HCT116 (cell line): ENCODE measurements at regions not wholly inside any gene's neighbourhood (a gene's known extent, or its start where the extent isn't known, plus 50 kb on each side); places are given as distances from the start of the nearest gene placed in this dataset.

Experiments
- ATAC-seq: fragments of 200-7000 bp; cut with Tn5 transposase; 2 replicates; pipeline ENCODE4 v1.9.1; 2020; ENCODE audit warnings: mild to moderate bottlenecking, moderate library complexity
- BruUV-seq: library from RNA; stranded (reverse); fragments of 400-500 nt; replicated peaks from 2 replicates; lab custom pipeline; 2021; lab: Mats Ljungman, UMichigan
- CTCF ChIA-PET: fragments of 300-600 bp; sonication (Branson Sonifier 250); formaldehyde crosslinking; loops from one replicate; lab custom pipeline; 2021; ENCODE audit warnings: antibody characterized with exemption; lab: Charles Lee
- POLR2A ChIA-PET: fragments of 300-600, 350-600 bp; sonication (Branson Sonifier 250); formaldehyde crosslinking; loops from one replicate; lab custom pipeline; 2021; ENCODE audit warnings: antibody characterized with exemption; lab: Charles Lee
- RAD21 ChIA-PET, 2 experiments: fragments of 300-600 bp; sonication (Branson Sonifier 250); formaldehyde crosslinking; loops; one replicate each; lab custom pipeline; 2023; ENCODE audit warnings: low total read pairs in 2 of 2; ENCODE audit not compliant: uncharacterized antibody in 2 of 2, unreplicated experiment in 2 of 2, low non-redundant PET in 1 of 2; lab: Charles Lee
- DNase-seq: peaks from one replicate; pipeline ENCODE4 v3.0.0-alpha.2; 2010; ENCODE audit warnings: low read depth, low spot score
- H2AFZ ChIP-seq: fragments of 200-600 bp; shearing (Covaris generic), sonication (generic); 2 replicates; pipeline ENCODE4 v1.6.1; 2017; ENCODE audit warnings: low read depth, mixed run types, mixed read lengths, antibody characterized with exemption, low read length; ENCODE audit not compliant: poor library complexity, severe bottlenecking
- H3K27ac ChIP-seq: 2 replicates; pipeline ENCODE4 v1.5.1; 2012; ENCODE audit warnings: low read depth, low read length
- H3K27me3 ChIP-seq: fragments of 200-600 bp; sonication (generic); 2 replicates; pipeline ENCODE4 v1.6.1; 2016; ENCODE audit warnings: mixed run types, low read length, mixed read lengths; ENCODE audit not compliant: insufficient read depth
- H3K36me3 ChIP-seq, 2 experiments: fragments of 200-500 bp in 1 of 2; fragments of 200-600 bp in 1 of 2; sonication (Bioruptor generic) in 1 of 2; sonication (generic) in 1 of 2; 2 replicates each; pipeline versions ENCODE4 v1.5.1 to v1.6.1; 2014 to 2016; ENCODE audit warnings: low read length in 2 of 2, inconsistent platforms in 1 of 2, mixed read lengths in 1 of 2, mixed run types in 1 of 2; ENCODE audit not compliant: insufficient read depth in 2 of 2, control insufficient read depth in 1 of 2
- H3K4me1 ChIP-seq, 2 experiments: fragments of 200-600 bp in 1 of 2; sonication (generic) in 1 of 2; 2 replicates each; pipeline versions ENCODE4 v1.5.1 to v1.6.1; 2012 to 2017; ENCODE audit warnings: low read length in 2 of 2, inconsistent platforms in 1 of 2, mild to moderate bottlenecking in 1 of 2, mixed read lengths in 1 of 2, mixed run types in 1 of 2, moderate library complexity in 1 of 2; ENCODE audit not compliant: insufficient read depth in 2 of 2, control insufficient read depth in 1 of 2
- H3K4me2 ChIP-seq: fragments of 200-600 bp; sonication (generic); 2 replicates; pipeline ENCODE4 v1.6.1; 2017; ENCODE audit warnings: mixed run types, low read length, mixed read lengths
- H3K4me3 ChIP-seq, 2 experiments: fragments of 200-600 bp in 1 of 2; sonication (generic) in 1 of 2; replicated peaks in 1 of 2; 2 replicates each; pipeline ENCODE4 v1.5.1; 2011 to 2016; ENCODE audit warnings: low read length in 2 of 2, control low read depth in 1 of 2, low read depth in 1 of 2, mild to moderate bottlenecking in 1 of 2, mixed read lengths in 1 of 2, mixed run types in 1 of 2
- H3K79me2 ChIP-seq: fragments of 200-600 bp; sonication (generic); 2 replicates; pipeline ENCODE4 v1.6.1; 2017; ENCODE audit warnings: mild to moderate bottlenecking, mixed run types, low read length, moderate library complexity, mixed read lengths; ENCODE audit not compliant: insufficient read depth
- H3K9ac ChIP-seq: fragments of 200-600 bp; sonication (generic); 2 replicates; pipeline ENCODE4 v1.6.1; 2016; ENCODE audit warnings: low read length, mixed read lengths
- H3K9me2 ChIP-seq: fragments of 200-600 bp; sonication (generic), shearing (Covaris generic); 2 replicates; pipeline ENCODE4 v1.6.1; 2017; ENCODE audit warnings: mixed run types, mild to moderate bottlenecking, moderate library complexity; ENCODE audit not compliant: insufficient read depth
- H3K9me3 ChIP-seq, 2 experiments: fragments of 200-500 bp in 1 of 2; fragments of 200-600 bp in 1 of 2; sonication (Bioruptor generic) in 1 of 2; sonication (generic) in 1 of 2; 2 replicates each; pipeline ENCODE4 v1.6.1; 2014 to 2017; ENCODE audit warnings: low read length in 2 of 2, mixed read lengths in 2 of 2, inconsistent platforms in 1 of 2, low read depth in 1 of 2, mild to moderate bottlenecking in 1 of 2, mixed run types in 1 of 2, moderate library complexity in 1 of 2; ENCODE audit not compliant: control insufficient read depth in 1 of 2, insufficient read depth in 1 of 2
- H4K20me1 ChIP-seq: fragments of 200-600 bp; sonication (generic), shearing (Covaris generic); 2 replicates; pipeline ENCODE4 v1.6.1; 2017; ENCODE audit warnings: mixed run types, mild to moderate bottlenecking, moderate library complexity; ENCODE audit not compliant: insufficient read depth
- ATF3 ChIP-seq: IDR thresholded peaks from 2 replicates; pipeline ENCODE4 v1.6.1; 2012
- CBX3 ChIP-seq: IDR thresholded peaks from 2 replicates; pipeline ENCODE4 v1.6.1; 2012; ENCODE audit warnings: low read depth
- CTCF ChIP-seq, 3 experiments: fragments of 200-600 bp in 1 of 3; sonication (generic) in 1 of 3; IDR thresholded peaks in 2 of 3; conservative IDR thresholded peaks in 1 of 3; 2 replicates each; pipeline ENCODE4 v1.5.1; 2012 to 2017; ENCODE audit warnings: low read depth in 2 of 3, low read length in 2 of 3, antibody characterized with exemption in 1 of 3, borderline replicate concordance in 1 of 3, control low read depth in 1 of 3, mild to moderate bottlenecking in 1 of 3, mixed read lengths in 1 of 3, mixed run types in 1 of 3, moderate library complexity in 1 of 3; ENCODE audit not compliant: insufficient read depth in 1 of 3
- EGR1 ChIP-seq: IDR thresholded peaks from 2 replicates; pipeline ENCODE4 v1.6.1; 2012; ENCODE audit warnings: low read depth
- ELF1 ChIP-seq: IDR thresholded peaks from 2 replicates; pipeline ENCODE4 v1.6.1; 2012; ENCODE audit warnings: low read depth, borderline replicate concordance
- EZH2 ChIP-seq: fragments of 200-600 bp; sonication (generic); IDR thresholded peaks from 2 replicates; pipeline ENCODE4 v1.6.1; 2017; ENCODE audit warnings: antibody characterized with exemption, mixed run types
- EZH2phosphoT487 ChIP-seq: fragments of 200-600 bp; IDR thresholded peaks from 2 replicates; pipeline ENCODE4 v1.6.1; 2018; ENCODE audit warnings: antibody characterized with exemption, borderline replicate concordance
- FOSL1 ChIP-seq: IDR thresholded peaks from 2 replicates; pipeline ENCODE4 v1.6.1; 2012; ENCODE audit warnings: low read depth
- JUND ChIP-seq: IDR thresholded peaks from 2 replicates; pipeline ENCODE4 v1.6.1; 2012
- POLR2A ChIP-seq: IDR thresholded peaks from 2 replicates; pipeline ENCODE4 v1.7.0; 2011; ENCODE audit warnings: borderline replicate concordance; ENCODE audit not compliant: insufficient read depth, insufficient read length; ENCODE audit errors: extremely low read depth
- POLR2AphosphoS5 ChIP-seq: IDR thresholded peaks from 2 replicates; pipeline ENCODE4 v1.6.1; 2011; ENCODE audit warnings: mild to moderate bottlenecking, low read depth, low read length, moderate library complexity
- RAD21 ChIP-seq: IDR thresholded peaks from 2 replicates; pipeline ENCODE4 v1.6.1; 2012; ENCODE audit warnings: low read depth, mild to moderate bottlenecking
- REST ChIP-seq: IDR thresholded peaks from 2 replicates; pipeline ENCODE4 v1.6.1; 2012; ENCODE audit warnings: low read depth
- SIN3A ChIP-seq: IDR thresholded peaks from 2 replicates; pipeline ENCODE4 v1.6.1; 2012; ENCODE audit warnings: low read depth
- SP1 ChIP-seq: IDR thresholded peaks from 2 replicates; pipeline ENCODE4 v1.6.1; 2012; ENCODE audit warnings: low read depth
- SRF ChIP-seq: IDR thresholded peaks from 2 replicates; pipeline ENCODE4 v1.6.1; 2012; ENCODE audit warnings: low read depth
- TCF7L2 ChIP-seq: IDR thresholded peaks from 2 replicates; pipeline ENCODE4 v1.7.0; 2011; ENCODE audit warnings: borderline replicate concordance, inconsistent platforms; ENCODE audit not compliant: insufficient read depth, insufficient read length; ENCODE audit errors: extremely low read depth
- YY1 ChIP-seq: IDR thresholded peaks from 2 replicates; pipeline ENCODE4 v1.6.1; 2011; ENCODE audit warnings: low read length, low read depth, moderate library complexity, mild to moderate bottlenecking; ENCODE audit not compliant: insufficient replicate concordance; ENCODE audit errors: extremely low read depth
- ZBTB33 ChIP-seq: IDR thresholded peaks from 2 replicates; pipeline ENCODE4 v1.6.1; 2011; ENCODE audit warnings: mild to moderate bottlenecking, low read length, moderate library complexity; ENCODE audit not compliant: insufficient replicate concordance; ENCODE audit errors: extremely low read depth
- intact Hi-C: fragments of 100-400 bp; cut with micrococcal nuclease; formaldehyde crosslinking; loops from 2 replicates; pipeline ENCODE4 v1.10.0; 2022

- H3K9me2 ChIP-seq = no peaks in the 10 kb centered on the region
- ChIA-PET POLR2A (no interaction called here), RAD21 (no interaction called here), CTCF (no interaction called here)
- TF ChIP-seq ATF3 (no peak), YY1 (no peak), EZH2phosphoT487 (no peak), FOSL1 (no peak), REST (no peak), ELF1 (no peak), JUND (no peak), EZH2 (no peak), CBX3 (no peak), POLR2AphosphoS5 (no peak), CTCF (IDR thresholded peaks at IDR 0.05 in 2 of 3, conservative IDR thresholded peaks at IDR 0.05 in 1 of 3; ENCODE audit: borderline replicate concordance in 1 of 3, insufficient read depth in 1 of 3, low read depth in 2 of 3, low read length in 2 of 3) (no peak), ZBTB33 (no peak), EGR1 (no peak), SRF (no peak), TCF7L2 (no peak), RAD21 (no peak), SP1 (no peak), POLR2A (no peak), SIN3A (no peak)
- H4K20me1 ChIP-seq = no peaks in the 10 kb centered on the region
- H2AFZ ChIP-seq = no peak overlapping the region
- no peak overlapping the region for H3K4me2 ChIP-seq
- H3K4me3 ChIP-seq = no peak overlapping the region
- ATAC-seq = no peak
- DNase-seq = no peak
- no peaks in the 10 kb centered on the region for H3K9me3 ChIP-seq
- no TSS peak for BruUV-seq
- H3K27ac ChIP-seq = no peak overlapping the region
- intact Hi-C loops = no loop called here
- H3K4me1 ChIP-seq = no peaks in the 10 kb centered on the region
- no peaks in the 10 kb centered on the region for H3K36me3 ChIP-seq
- H3K27me3 ChIP-seq = peaks cover 45% of the 10 kb centered on the region
- no peaks in the 10 kb centered on the region for H3K79me2 ChIP-seq
- H3K9ac ChIP-seq = no peak overlapping the region
Measured at GRCh38 chr6:159399751-159400221, 230.6 kb downstream of the FNDC1 start.
